HEK293 (cell line): ENCODE measurements at regions not wholly inside any gene's neighbourhood (a gene's known extent, or its start where the extent isn't known, plus 50 kb on each side); places are given as distances from the start of the nearest gene placed in this dataset.

Experiments
- CTCF ChIP-seq: fragments of 450-650 bp; formaldehyde crosslinking; IDR thresholded peaks from 2 replicates; pipeline ENCODE4 v1.5.1; 2016; ENCODE audit warnings: missing biosample characterization, missing genetic modification characterization
- KLF7 ChIP-seq: fragments of 450-650 bp; formaldehyde crosslinking; IDR thresholded peaks from 2 replicates; pipeline ENCODE4 v1.5.1; 2016; ENCODE audit warnings: missing biosample characterization, missing genetic modification characterization, borderline replicate concordance
- PRDM1 ChIP-seq: fragments of 450-650 bp; formaldehyde crosslinking; IDR thresholded peaks from 2 replicates; pipeline ENCODE4; 2016; ENCODE audit warnings: missing biosample characterization, missing genetic modification characterization
- ZBTB1 ChIP-seq: fragments of 450-650 bp; formaldehyde crosslinking; IDR thresholded peaks from 2 replicates; pipeline ENCODE4 v1.5.1; 2016; ENCODE audit warnings: missing biosample characterization, missing genetic modification characterization
- ZBTB7A ChIP-seq: fragments of 450-650 bp; formaldehyde crosslinking; IDR thresholded peaks from 2 replicates; pipeline ENCODE4 v1.5.1; 2016; ENCODE audit warnings: low read depth, missing biosample characterization, missing genetic modification characterization
- ZEB2 ChIP-seq: fragments of 450-650 bp; formaldehyde crosslinking; IDR thresholded peaks from 2 replicates; pipeline ENCODE4 v1.5.1; 2016; ENCODE audit warnings: missing biosample characterization, missing genetic modification characterization
- ZNF280D ChIP-seq: fragments of 450-650 bp; formaldehyde crosslinking; IDR thresholded peaks from 2 replicates; pipeline ENCODE4 v1.5.1; 2016; ENCODE audit warnings: missing biosample characterization, missing genetic modification characterization
- ZNF558 ChIP-seq: fragments of 450-650 bp; formaldehyde crosslinking; IDR thresholded peaks from 2 replicates; pipeline ENCODE4 v1.5.1; 2016; ENCODE audit warnings: missing biosample characterization, missing genetic modification characterization
- ZNF76 ChIP-seq: fragments of 450-650 bp; formaldehyde crosslinking; IDR thresholded peaks from 2 replicates; pipeline ENCODE4; 2016; ENCODE audit warnings: low read depth, missing biosample characterization, missing genetic modification characterization, borderline replicate concordance
- ZNF777 ChIP-seq: fragments of 450-650 bp; formaldehyde crosslinking; IDR thresholded peaks from 2 replicates; pipeline ENCODE4 v1.5.1; 2017; ENCODE audit warnings: missing biosample characterization, missing genetic modification characterization, borderline replicate concordance

GRCh38 chr6:95511404-95511803, 65.9 kb upstream of the MANEA start:
- TF ChIP-seq KLF7 (tag by site-specific recombination) (no peak), CTCF (tag by site-specific recombination) (no peak), PRDM1 (tag by site-specific recombination) (no peak), ZEB2 (tag by site-specific recombination) (no peak), ZNF558 (tag by site-specific recombination) (no peak), ZNF76 (no peak), ZBTB1 (tag by site-specific recombination) (no peak), ZNF280D (tag by site-specific recombination) (no peak), ZNF777 (tag by site-specific recombination) (no peak), ZBTB7A (no peak)
